A673 (cell line): ENCODE measurements at regions not wholly inside any gene's neighbourhood (a gene's known extent, or its start where the extent isn't known, plus 50 kb on each side); places are given as distances from the start of the nearest gene placed in this dataset.

Experiments
- CTCF ChIP-seq: fragments of 300-800, 200-600 bp; sonication (generic); conservative IDR thresholded peaks from 2 replicates; pipeline ENCODE4 v1.5.1; 2017; ENCODE audit warnings: low read depth, mild to moderate bottlenecking, antibody characterized with exemption, low read length, moderate library complexity, mixed read lengths
- EZH2 ChIP-seq: fragments of 200-600 bp; sonication (generic); IDR thresholded peaks from 2 replicates; pipeline ENCODE4 v1.6.1; 2017; ENCODE audit warnings: borderline replicate concordance, low read depth, mild to moderate bottlenecking, mixed read lengths, antibody characterized with exemption, low read length; ENCODE audit not compliant: poor library complexity, severe bottlenecking

- TF ChIP-seq CTCF: no peak
- no peak for TF ChIP-seq EZH2
Measured at GRCh38 chr17:51533821-51534220, 273.5 kb downstream of the UTP18 start.
